ENCODE measurements at regions not wholly inside any gene's neighbourhood (a gene's known extent, or its start where the extent isn't known, plus 50 kb on each side); places are given as distances from the start of the nearest gene placed in this dataset.

DNA sequence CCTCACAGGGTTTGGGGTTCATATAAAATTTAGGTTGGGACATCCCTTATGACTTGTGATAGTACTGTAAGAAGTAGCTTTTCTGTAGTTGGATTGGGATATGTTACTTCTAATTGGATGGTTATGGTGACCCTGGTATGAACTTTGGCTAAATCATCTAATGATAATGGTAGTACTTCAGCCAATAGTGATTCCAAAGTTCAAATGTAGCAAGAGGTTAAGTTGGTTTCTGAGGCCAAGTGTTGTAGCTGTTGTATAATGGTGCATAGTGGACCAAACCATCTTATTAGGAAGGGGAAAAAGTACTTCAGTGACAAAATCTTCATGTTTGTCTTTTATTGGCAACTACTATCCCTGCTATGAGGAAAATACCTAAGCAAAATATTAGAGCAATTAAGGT is 542.1 kb upstream of the IGFBP3 start:
- TF ChIP-seq, protein P1, sequence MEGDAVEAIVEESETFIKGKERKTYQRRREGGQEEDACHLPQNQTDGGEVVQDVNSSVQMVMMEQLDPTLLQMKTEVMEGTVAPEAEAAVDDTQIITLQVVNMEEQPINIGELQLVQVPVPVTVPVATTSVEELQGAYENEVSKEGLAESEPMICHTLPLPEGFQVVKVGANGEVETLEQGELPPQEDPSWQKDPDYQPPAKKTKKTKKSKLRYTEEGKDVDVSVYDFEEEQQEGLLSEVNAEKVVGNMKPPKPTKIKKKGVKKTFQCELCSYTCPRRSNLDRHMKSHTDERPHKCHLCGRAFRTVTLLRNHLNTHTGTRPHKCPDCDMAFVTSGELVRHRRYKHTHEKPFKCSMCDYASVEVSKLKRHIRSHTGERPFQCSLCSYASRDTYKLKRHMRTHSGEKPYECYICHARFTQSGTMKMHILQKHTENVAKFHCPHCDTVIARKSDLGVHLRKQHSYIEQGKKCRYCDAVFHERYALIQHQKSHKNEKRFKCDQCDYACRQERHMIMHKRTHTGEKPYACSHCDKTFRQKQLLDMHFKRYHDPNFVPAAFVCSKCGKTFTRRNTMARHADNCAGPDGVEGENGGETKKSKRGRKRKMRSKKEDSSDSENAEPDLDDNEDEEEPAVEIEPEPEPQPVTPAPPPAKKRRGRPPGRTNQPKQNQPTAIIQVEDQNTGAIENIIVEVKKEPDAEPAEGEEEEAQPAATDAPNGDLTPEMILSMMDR (IDR thresholded peaks at IDR 0.05), result no peak
- no peak for TF ChIP-seq EZH2 (IDR thresholded peaks at IDR 0.05; ENCODE audit: borderline replicate concordance, insufficient read depth, low read depth, low read length, poor library complexity, severe bottlenecking)
